CD14-positive monocyte (primary cell): ENCODE measurements at regions not wholly inside any gene's neighbourhood (a gene's known extent, or its start where the extent isn't known, plus 50 kb on each side); places are given as distances from the start of the nearest gene placed in this dataset.

ENCODE experiments used
- DNase-seq, 3 donors: peaks; one replicate each; pipeline ENCODE4 v3.0.0-alpha.2; 2011 to 2022
- H2AFZ ChIP-seq: 2 replicates; pipeline ENCODE4 v1.6.0; 2012; ENCODE audit warnings: mild to moderate bottlenecking, low read depth, low read length, inconsistent platforms; ENCODE audit not compliant: insufficient read depth, poor library complexity, severe bottlenecking
- H3K27ac ChIP-seq, 2 donors: 1 replicate in 1 of 2; 2 replicates in 1 of 2; pipeline ENCODE4 v1.5.1; 2012 to 2013; ENCODE audit warnings: low read length in 2 of 2, control low read depth in 1 of 2, inconsistent platforms in 1 of 2, low read depth in 1 of 2, mild to moderate bottlenecking in 1 of 2
- H3K27me3 ChIP-seq, 2 donors: one replicate each; pipeline versions ENCODE4 v1.6.0 to v1.6.1; 2011 to 2013; ENCODE audit warnings: low read length in 2 of 2; ENCODE audit not compliant: control insufficient read depth in 2 of 2, insufficient read depth in 2 of 2
- H3K36me3 ChIP-seq, 2 donors: replicated peaks in 1 of 2; 1 replicate in 1 of 2; 2 replicates in 1 of 2; pipeline versions ENCODE4 v1.5.1 to v1.6.1; 2012 to 2013; ENCODE audit warnings: low read length in 2 of 2, control low read depth in 1 of 2, inconsistent platforms in 1 of 2, mild to moderate bottlenecking in 1 of 2; ENCODE audit not compliant: insufficient read depth in 2 of 2, control insufficient read depth in 1 of 2
- H3K4me1 ChIP-seq, 2 donors: 1 replicate in 1 of 2; 2 replicates in 1 of 2; pipeline versions ENCODE4 v1.5.1 to v1.6.1; 2012 to 2013; ENCODE audit warnings: low read length in 2 of 2, control low read depth in 1 of 2, inconsistent platforms in 1 of 2, mild to moderate bottlenecking in 1 of 2, moderate library complexity in 1 of 2; ENCODE audit not compliant: insufficient read depth in 2 of 2, control insufficient read depth in 1 of 2
- H3K4me2 ChIP-seq: replicated peaks from 2 replicates; pipeline ENCODE3; 2012; ENCODE audit warnings: low read length, moderate library complexity, mild to moderate bottlenecking; ENCODE audit not compliant: poor library complexity, severe bottlenecking; ENCODE audit errors: extremely low read depth
- H3K4me3 ChIP-seq, 3 experiments: fragments of 200-600 bp in 1 of 3; sonication (generic) in 1 of 3; replicated peaks in 1 of 3; 1 replicate in 2 of 3; 2 replicates in 1 of 3; pipeline ENCODE4 v1.5.1; 2011 to 2013; ENCODE audit warnings: low read length in 3 of 3, mild to moderate bottlenecking in 3 of 3, control low read depth in 2 of 3, low read depth in 2 of 3, inconsistent platforms in 1 of 3, moderate library complexity in 1 of 3
- H3K79me2 ChIP-seq: 2 replicates; pipeline ENCODE4 v1.6.0; 2012; ENCODE audit warnings: mild to moderate bottlenecking, control low read depth, inconsistent platforms, low read length, moderate library complexity; ENCODE audit not compliant: insufficient read depth
- H3K9ac ChIP-seq: 2 replicates; pipeline ENCODE4 v1.6.0; 2017; ENCODE audit warnings: low read length, mild to moderate bottlenecking; ENCODE audit not compliant: insufficient read depth, poor library complexity, severe bottlenecking
- H3K9me3 ChIP-seq, 2 donors: replicated peaks in 1 of 2; 1 replicate in 1 of 2; 2 replicates in 1 of 2; pipeline versions ENCODE4 v1.5.1 to v1.6.1; 2012 to 2013; ENCODE audit warnings: low read length in 2 of 2, control low read depth in 1 of 2; ENCODE audit not compliant: control insufficient read depth in 1 of 2, insufficient read depth in 1 of 2
- H4K20me1 ChIP-seq: 2 replicates; pipeline ENCODE4 v1.6.0; 2012; ENCODE audit warnings: mild to moderate bottlenecking, low read length, control low read depth, moderate library complexity; ENCODE audit not compliant: insufficient read depth
- H3K27ac Mint-ChIP-seq, 7 donors: one replicate each; pipeline ENCODE4 v1.8.0; 2020; ENCODE audit warnings: mild to moderate bottlenecking in 7 of 7, mixed read lengths in 7 of 7, moderate library complexity in 6 of 7, inconsistent platforms in 2 of 7
- H3K27me3 Mint-ChIP-seq, 3 donors: one replicate each; pipeline ENCODE4 v1.8.0; 2021 to 2022; ENCODE audit warnings: low read depth in 3 of 3, mild to moderate bottlenecking in 3 of 3, mixed read lengths in 3 of 3, moderate library complexity in 3 of 3, inconsistent platforms in 1 of 3
- H3K36me3 Mint-ChIP-seq, 2 donors: one replicate each; pipeline ENCODE4 v1.8.0; 2020; ENCODE audit warnings: mixed read lengths in 2 of 2, inconsistent platforms in 1 of 2, mild to moderate bottlenecking in 1 of 2
- H3K4me1 Mint-ChIP-seq: one replicate; pipeline ENCODE4 v1.8.0; 2020; ENCODE audit warnings: mild to moderate bottlenecking, mixed read lengths
- H3K4me3 Mint-ChIP-seq, 2 donors: one replicate each; pipeline ENCODE4 v1.8.0; 2020; ENCODE audit warnings: mild to moderate bottlenecking in 2 of 2, mixed read lengths in 2 of 2, moderate library complexity in 1 of 2
- H3K9me3 Mint-ChIP-seq, 7 donors: one replicate each; pipeline ENCODE4 v1.8.0; 2020 to 2022; ENCODE audit warnings: mixed read lengths in 7 of 7, mild to moderate bottlenecking in 6 of 7, moderate library complexity in 6 of 7, inconsistent platforms in 2 of 7
- WGBS: methylation state at CpG from one replicate; pipeline ENCODE4 v1.1.5; 2013; ENCODE audit warnings: missing lambda C conversion rate; ENCODE audit not compliant: insufficient coverage; 5-methylcytosine and 5-hydroxymethylcytosine counted together
- intact Hi-C, 2 donors: fragments of 100-400 bp; cut with micrococcal nuclease; formaldehyde crosslinking; loops; one replicate each; pipeline versions ENCODE4 v1.15.0 to v1.15.1; 2023
- TF ChIP-seq, protein P1 (sequence below): fragments of 200-600 bp; IDR thresholded peaks from one replicate; pipeline ENCODE4 v1.8.0; 2022; ENCODE audit warnings: antibody characterized with exemption, mild to moderate bottlenecking

DNA sequence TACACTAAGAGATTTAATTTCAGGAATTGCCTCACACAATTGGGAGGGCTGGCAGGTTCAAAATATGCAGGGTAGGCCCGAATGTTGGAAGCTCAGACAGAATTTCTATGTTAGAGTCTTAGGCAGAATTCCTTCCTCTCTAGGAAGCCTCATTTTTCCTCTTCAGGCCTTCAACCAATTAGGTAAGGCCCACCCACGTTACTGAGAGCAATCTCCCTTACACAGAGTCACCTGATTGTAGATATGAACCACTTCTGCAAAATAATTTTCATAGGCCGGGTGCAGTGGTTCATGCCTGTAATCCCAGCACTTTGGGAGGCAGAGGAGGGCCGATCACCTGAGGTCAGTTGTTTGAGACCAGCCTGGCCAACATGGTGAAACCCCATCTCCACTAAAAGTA lies 50.2 kb upstream of the HIVEP1 start:
- DNase-seq: no peak
- H3K27ac ChIP-seq: no peak overlapping the region
- no peak overlapping the region for H2AFZ ChIP-seq
- peaks cover 0 to 1% of the 10 kb centered on the region in 2 donors for H3K9me3 ChIP-seq
- intact Hi-C loops: no loop called here
- H3K27me3 Mint-ChIP-seq: peaks cover 0 to 7% (median 2%) of the 10 kb centered on the region in 3 donors
- H3K9ac ChIP-seq: no peak overlapping the region
- peaks cover 2% of the 10 kb centered on the region for H3K4me1 Mint-ChIP-seq
- no peak overlapping the region for H3K4me2 ChIP-seq
- H3K4me1 ChIP-seq: no peaks in the 10 kb centered on the region
- no peak overlapping the region for H3K4me3 ChIP-seq
- H3K4me3 Mint-ChIP-seq: no peak overlapping the region
- H3K27me3 ChIP-seq: no peaks in the 10 kb centered on the region
- H3K9me3 Mint-ChIP-seq: peaks cover 0 to 3% (median under 1%) of the 10 kb centered on the region in 7 donors
- no peaks in the 10 kb centered on the region for H3K79me2 ChIP-seq
- TF ChIP-seq, protein P1, sequence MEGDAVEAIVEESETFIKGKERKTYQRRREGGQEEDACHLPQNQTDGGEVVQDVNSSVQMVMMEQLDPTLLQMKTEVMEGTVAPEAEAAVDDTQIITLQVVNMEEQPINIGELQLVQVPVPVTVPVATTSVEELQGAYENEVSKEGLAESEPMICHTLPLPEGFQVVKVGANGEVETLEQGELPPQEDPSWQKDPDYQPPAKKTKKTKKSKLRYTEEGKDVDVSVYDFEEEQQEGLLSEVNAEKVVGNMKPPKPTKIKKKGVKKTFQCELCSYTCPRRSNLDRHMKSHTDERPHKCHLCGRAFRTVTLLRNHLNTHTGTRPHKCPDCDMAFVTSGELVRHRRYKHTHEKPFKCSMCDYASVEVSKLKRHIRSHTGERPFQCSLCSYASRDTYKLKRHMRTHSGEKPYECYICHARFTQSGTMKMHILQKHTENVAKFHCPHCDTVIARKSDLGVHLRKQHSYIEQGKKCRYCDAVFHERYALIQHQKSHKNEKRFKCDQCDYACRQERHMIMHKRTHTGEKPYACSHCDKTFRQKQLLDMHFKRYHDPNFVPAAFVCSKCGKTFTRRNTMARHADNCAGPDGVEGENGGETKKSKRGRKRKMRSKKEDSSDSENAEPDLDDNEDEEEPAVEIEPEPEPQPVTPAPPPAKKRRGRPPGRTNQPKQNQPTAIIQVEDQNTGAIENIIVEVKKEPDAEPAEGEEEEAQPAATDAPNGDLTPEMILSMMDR: no peak
- H3K36me3 ChIP-seq: no peaks in the 10 kb centered on the region
- no peak overlapping the region for H3K27ac Mint-ChIP-seq
- 71% methylated on average over 1 of the region's 4 CpGs for whole genome bisulfite sequencing
- no peaks in the 10 kb centered on the region for H4K20me1 ChIP-seq
- no peaks in the 10 kb centered on the region for H3K36me3 Mint-ChIP-seq

DNA sequence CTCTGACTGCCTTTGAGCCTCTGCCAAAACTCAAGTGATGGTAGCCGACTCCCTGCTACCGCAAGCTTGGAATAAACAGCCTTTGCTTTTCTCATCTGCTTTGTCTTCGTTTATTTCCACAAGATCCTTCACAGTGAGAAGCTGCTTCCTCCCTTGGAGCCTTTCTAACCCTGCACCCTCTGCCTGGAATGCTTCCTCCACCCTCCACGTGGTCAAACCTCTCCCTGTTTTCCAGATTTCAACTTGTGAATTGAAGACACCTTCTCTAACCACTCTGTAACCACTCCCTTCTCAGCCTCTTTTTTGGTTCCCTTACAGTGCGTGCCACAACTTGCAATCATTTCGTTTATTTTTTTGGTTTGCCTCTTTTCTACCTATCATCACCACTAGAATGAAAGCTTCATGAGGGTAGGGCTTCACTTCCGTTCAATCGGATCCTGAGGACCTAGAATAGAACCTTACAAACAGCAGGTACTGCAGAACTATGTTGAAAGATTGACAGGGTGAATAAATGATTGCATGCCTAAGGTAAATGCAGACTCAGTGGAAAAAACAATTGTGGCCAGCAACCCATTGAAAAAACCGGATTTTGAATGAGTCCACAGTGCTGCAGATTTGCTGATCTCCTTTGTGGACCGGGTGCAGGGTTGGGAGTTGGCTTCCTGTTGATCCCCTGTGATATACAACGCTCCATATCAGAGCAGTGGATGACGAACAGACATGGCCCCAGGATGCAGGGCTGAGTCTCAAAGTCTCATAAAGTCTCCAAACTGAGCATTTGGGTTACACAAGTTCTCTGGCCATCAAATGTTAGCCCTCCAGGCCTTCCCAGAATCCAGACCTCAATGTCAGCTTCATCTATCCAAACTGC lies 51.0 kb upstream of the HIVEP1 start:
- Histone ChIP-seq H3K27me3 (no peaks in the 10 kb centered on the region), H3K9me3 (peaks cover 0 to 3% of the 10 kb centered on the region in 2 donors), H3K36me3 (no peaks in the 10 kb centered on the region), H3K27ac (no peak overlapping the region), H2AFZ (no peak overlapping the region), H4K20me1 (no peaks in the 10 kb centered on the region), H3K4me2 (no peak overlapping the region), H3K9ac (no peak overlapping the region), H3K4me3 (no peak overlapping the region), H3K4me1 (no peaks in the 10 kb centered on the region), H3K79me2 (no peaks in the 10 kb centered on the region)
- Mint-ChIP-seq H3K4me1 (peaks cover 2% of the 10 kb centered on the region), H3K36me3 (no peaks in the 10 kb centered on the region), H3K27ac (peak overlapping the region in 1 of 7 donors; percentile 60), H3K27me3 (peaks cover 0 to 7% (median 2%) of the 10 kb centered on the region in 3 donors), H3K4me3 (no peak overlapping the region), H3K9me3 (peaks cover 0 to 7% (median 3%) of the 10 kb centered on the region in 7 donors)
- TF ChIP-seq, protein P1: no peak
- 96% methylated on average over 9 of the region's 12 CpGs for WGBS
- no peak for DNase-seq
- intact Hi-C loops: no loop called here
